SK-N-MC (cell line): ENCODE measurements at regions not wholly inside any gene's neighbourhood (a gene's known extent, or its start where the extent isn't known, plus 50 kb on each side); places are given as distances from the start of the nearest gene placed in this dataset.
"Not testable (repeated sequence)": the region's sequence is repeated elsewhere in the genome, so short reads cannot be mapped to it uniquely, and the experiment has no call there.

Experiments used
- EZH2 ChIP-seq: fragments of 200-600 bp; sonication (generic); IDR thresholded peaks from one replicate; pipeline ENCODE4 v1.6.1; 2017; ENCODE audit warnings: antibody characterized with exemption
- FOXP2 ChIP-seq: optimal IDR thresholded peaks from 2 replicates; pipeline ENCODE3; 2011; ENCODE audit warnings: mild to moderate bottlenecking, moderate library complexity; ENCODE audit not compliant: insufficient read depth; ENCODE audit errors: extremely low read length, control extremely low read depth
- POLR2AphosphoS5 ChIP-seq: IDR thresholded peaks from 2 replicates; pipeline ENCODE4 v1.6.1; 2012; ENCODE audit warnings: mild to moderate bottlenecking, low read depth, low read length, borderline replicate concordance

DNA sequence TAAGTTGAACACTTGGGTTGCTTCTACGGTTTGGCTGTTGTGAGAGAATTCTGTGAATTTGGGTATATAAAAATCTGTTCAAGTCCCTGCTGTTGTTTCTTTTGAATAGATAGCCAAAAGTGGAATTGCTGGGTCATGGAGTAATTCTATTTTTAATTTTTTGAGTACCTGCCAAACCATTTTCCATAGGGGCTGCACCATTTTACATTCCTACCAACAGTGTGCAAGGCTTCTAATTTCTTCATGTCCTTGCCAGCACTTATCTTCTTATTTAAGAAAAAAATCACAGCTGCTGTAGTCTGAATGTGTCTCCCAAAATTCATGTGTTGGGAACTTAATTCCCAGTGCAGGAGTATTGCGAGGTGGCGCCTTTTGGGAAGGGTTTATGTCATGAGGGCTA, 75.1 kb upstream of the NUTM2F start:
- TF ChIP-seq POLR2AphosphoS5, EZH2, FOXP2: not testable (repeated sequence)
